ENCODE measurements at regions not wholly inside any gene's neighbourhood (a gene's known extent, or its start where the extent isn't known, plus 50 kb on each side); places are given as distances from the start of the nearest gene placed in this dataset.

GRCh38 chr12:86658303-86658702 lies 402.1 kb upstream of the MGAT4C start:
- TF ChIP-seq CTCF (IDR thresholded peaks at IDR 0.05) (no peak), POLR2A (IDR thresholded peaks at IDR 0.05) (no peak)
